Astrocyte (in vitro differentiated cells and primary cell): ENCODE measurements at regions not wholly inside any gene's neighbourhood (a gene's known extent, or its start where the extent isn't known, plus 50 kb on each side); places are given as distances from the start of the nearest gene placed in this dataset.

Experiments
- DNase-seq: peaks from one replicate; pipeline ENCODE4 v3.0.0-alpha.2; 2010; ENCODE audit warnings: low read depth
- FAIRE-seq: peaks from 2 replicates; lab custom pipeline; 2011; peaks lifted over from hg19 to GRCh38; lab: Jason Lieb, UNC
- H2AFZ ChIP-seq: 2 replicates; pipeline ENCODE4 v1.6.0; 2012; ENCODE audit warnings: low read depth, low read length, inconsistent platforms
- H3K27ac ChIP-seq: 2 replicates; pipeline ENCODE4 v1.5.1; 2011; ENCODE audit warnings: low read depth, low read length, inconsistent platforms
- H3K27me3 ChIP-seq: 2 replicates; pipeline ENCODE4 v1.6.0; 2011; ENCODE audit warnings: low read length, inconsistent platforms; ENCODE audit not compliant: insufficient read depth
- H3K36me3 ChIP-seq: 2 replicates; pipeline ENCODE4 v1.5.1; 2011; ENCODE audit warnings: low read length, inconsistent platforms; ENCODE audit not compliant: insufficient read depth
- H3K4me1 ChIP-seq: 2 replicates; pipeline ENCODE4 v1.5.1; 2011; ENCODE audit warnings: low read length, inconsistent platforms; ENCODE audit not compliant: insufficient read depth
- H3K4me2 ChIP-seq: 2 replicates; pipeline ENCODE4 v1.6.0; 2012; ENCODE audit warnings: low read length, inconsistent platforms
- H3K4me3 ChIP-seq: 2 replicates; pipeline ENCODE4 v1.5.1; 2011; ENCODE audit warnings: low read depth, mild to moderate bottlenecking, low read length, inconsistent platforms; ENCODE audit not compliant: insufficient read depth
- H3K79me2 ChIP-seq: 2 replicates; pipeline ENCODE4 v1.6.0; 2012; ENCODE audit warnings: mild to moderate bottlenecking, low read length, inconsistent platforms; ENCODE audit not compliant: insufficient read depth
- H3K9ac ChIP-seq: 2 replicates; pipeline ENCODE4 v1.6.0; 2012; ENCODE audit warnings: mild to moderate bottlenecking, low read length, inconsistent platforms
- H3K9me3 ChIP-seq: 2 replicates; pipeline ENCODE4 v1.5.1; 2012; ENCODE audit warnings: low read depth, mild to moderate bottlenecking, low read length, inconsistent platforms; ENCODE audit not compliant: insufficient read depth
- H4K20me1 ChIP-seq: 2 replicates; pipeline ENCODE4 v1.6.0; 2012; ENCODE audit warnings: low read length, inconsistent platforms; ENCODE audit not compliant: insufficient read depth
- H3K27ac Mint-ChIP-seq: one replicate; pipeline ENCODE4 v1.8.0; 2021; ENCODE audit warnings: mild to moderate bottlenecking, mixed read lengths; ENCODE audit not compliant: unreplicated experiment
- H3K27me3 Mint-ChIP-seq: one replicate; pipeline ENCODE4 v1.8.0; 2021; ENCODE audit warnings: low read depth, mixed read lengths; ENCODE audit not compliant: unreplicated experiment
- H3K36me3 Mint-ChIP-seq: one replicate; pipeline ENCODE4 v1.8.0; 2021; ENCODE audit warnings: low read depth, mixed read lengths; ENCODE audit not compliant: unreplicated experiment
- H3K4me1 Mint-ChIP-seq: one replicate; pipeline ENCODE4 v1.8.0; 2021; ENCODE audit warnings: low read depth, mixed read lengths; ENCODE audit not compliant: unreplicated experiment
- H3K4me3 Mint-ChIP-seq: one replicate; pipeline ENCODE4 v1.8.0; 2021; ENCODE audit warnings: mild to moderate bottlenecking, moderate library complexity, mixed read lengths; ENCODE audit not compliant: unreplicated experiment
- H3K9me3 Mint-ChIP-seq: one replicate; pipeline ENCODE4 v1.8.0; 2021; ENCODE audit warnings: mild to moderate bottlenecking, mixed read lengths; ENCODE audit not compliant: unreplicated experiment
- EZH2 ChIP-seq: IDR thresholded peaks from 2 replicates; pipeline ENCODE4 v1.6.1; 2012; ENCODE audit warnings: mild to moderate bottlenecking, low read length, inconsistent platforms; ENCODE audit not compliant: insufficient read depth
- TF ChIP-seq, protein P1 (sequence below): IDR thresholded peaks from 2 replicates; pipeline ENCODE4 v1.5.1; 2011; ENCODE audit warnings: low read depth, mild to moderate bottlenecking, inconsistent platforms, low read length, moderate library complexity; ENCODE audit not compliant: insufficient read depth

DNA sequence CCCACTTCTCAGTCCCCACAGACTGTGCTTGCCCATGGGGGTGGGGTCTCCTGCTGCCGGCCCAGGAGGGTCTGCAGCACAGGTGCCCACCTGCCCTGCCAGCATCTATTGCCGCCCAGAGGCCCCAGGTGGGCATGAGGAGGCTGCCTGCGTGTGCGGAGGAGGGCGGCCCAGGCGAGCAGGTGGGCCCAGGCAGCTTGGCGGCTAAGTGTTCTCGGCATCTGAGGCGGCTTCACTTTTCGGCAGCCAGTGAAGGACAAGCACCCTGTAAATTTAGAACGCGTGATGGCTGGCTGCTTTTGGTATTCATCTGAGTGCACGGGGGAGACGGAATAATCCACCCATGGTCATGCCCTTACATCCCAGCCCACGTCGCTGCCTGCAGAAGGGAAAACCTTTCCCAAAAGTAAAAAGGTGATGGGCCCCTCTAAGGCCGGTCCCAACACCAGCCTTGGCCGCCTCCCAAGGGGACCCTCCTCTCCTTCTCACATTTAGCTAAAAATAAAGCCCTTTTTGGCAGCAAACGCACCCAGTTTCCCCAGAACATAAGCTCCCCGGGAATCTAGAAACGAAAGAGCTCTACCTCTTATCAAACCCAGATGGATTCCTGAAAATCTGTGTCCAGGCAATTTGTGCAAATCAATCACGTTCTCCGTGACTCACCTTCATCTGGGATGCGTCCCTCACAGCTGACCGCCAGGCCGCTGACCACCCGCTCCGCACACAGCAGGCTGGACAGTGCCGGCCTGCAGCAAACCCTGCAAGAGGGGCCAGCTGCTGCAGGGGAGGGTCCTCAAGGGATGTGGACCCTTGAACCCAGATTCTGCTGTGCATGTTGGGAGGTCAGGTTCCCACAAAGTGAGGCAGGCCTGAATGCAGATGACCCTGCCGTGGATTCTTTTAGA, 79.4 kb downstream of the RBFOX3 start:
- Histone ChIP-seq H3K79me2 (no peaks in the 10 kb centered on the region), H3K9me3 (no peaks in the 10 kb centered on the region), H3K4me3 (no peak overlapping the region), H3K27ac (no peak overlapping the region), H3K36me3 (no peaks in the 10 kb centered on the region), H3K9ac (no peak overlapping the region), H3K4me1 (no peaks in the 10 kb centered on the region), H2AFZ (no peak overlapping the region), H3K27me3 (peaks cover 2% of the 10 kb centered on the region), H4K20me1 (no peaks in the 10 kb centered on the region), H3K4me2 (no peak overlapping the region)
- Mint-ChIP-seq H3K36me3 (no peaks in the 10 kb centered on the region), H3K9me3 (peaks cover 5% of the 10 kb centered on the region), H3K4me1 (no peaks in the 10 kb centered on the region), H3K4me3 (no peak overlapping the region), H3K27ac (no peak overlapping the region), H3K27me3 (peaks cover 60% of the 10 kb centered on the region)
- DNase-seq = no peak
- FAIRE-seq = no peak
- TF ChIP-seq EZH2 = no peak
- TF ChIP-seq, protein P1, sequence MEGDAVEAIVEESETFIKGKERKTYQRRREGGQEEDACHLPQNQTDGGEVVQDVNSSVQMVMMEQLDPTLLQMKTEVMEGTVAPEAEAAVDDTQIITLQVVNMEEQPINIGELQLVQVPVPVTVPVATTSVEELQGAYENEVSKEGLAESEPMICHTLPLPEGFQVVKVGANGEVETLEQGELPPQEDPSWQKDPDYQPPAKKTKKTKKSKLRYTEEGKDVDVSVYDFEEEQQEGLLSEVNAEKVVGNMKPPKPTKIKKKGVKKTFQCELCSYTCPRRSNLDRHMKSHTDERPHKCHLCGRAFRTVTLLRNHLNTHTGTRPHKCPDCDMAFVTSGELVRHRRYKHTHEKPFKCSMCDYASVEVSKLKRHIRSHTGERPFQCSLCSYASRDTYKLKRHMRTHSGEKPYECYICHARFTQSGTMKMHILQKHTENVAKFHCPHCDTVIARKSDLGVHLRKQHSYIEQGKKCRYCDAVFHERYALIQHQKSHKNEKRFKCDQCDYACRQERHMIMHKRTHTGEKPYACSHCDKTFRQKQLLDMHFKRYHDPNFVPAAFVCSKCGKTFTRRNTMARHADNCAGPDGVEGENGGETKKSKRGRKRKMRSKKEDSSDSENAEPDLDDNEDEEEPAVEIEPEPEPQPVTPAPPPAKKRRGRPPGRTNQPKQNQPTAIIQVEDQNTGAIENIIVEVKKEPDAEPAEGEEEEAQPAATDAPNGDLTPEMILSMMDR = no peak

DNA sequence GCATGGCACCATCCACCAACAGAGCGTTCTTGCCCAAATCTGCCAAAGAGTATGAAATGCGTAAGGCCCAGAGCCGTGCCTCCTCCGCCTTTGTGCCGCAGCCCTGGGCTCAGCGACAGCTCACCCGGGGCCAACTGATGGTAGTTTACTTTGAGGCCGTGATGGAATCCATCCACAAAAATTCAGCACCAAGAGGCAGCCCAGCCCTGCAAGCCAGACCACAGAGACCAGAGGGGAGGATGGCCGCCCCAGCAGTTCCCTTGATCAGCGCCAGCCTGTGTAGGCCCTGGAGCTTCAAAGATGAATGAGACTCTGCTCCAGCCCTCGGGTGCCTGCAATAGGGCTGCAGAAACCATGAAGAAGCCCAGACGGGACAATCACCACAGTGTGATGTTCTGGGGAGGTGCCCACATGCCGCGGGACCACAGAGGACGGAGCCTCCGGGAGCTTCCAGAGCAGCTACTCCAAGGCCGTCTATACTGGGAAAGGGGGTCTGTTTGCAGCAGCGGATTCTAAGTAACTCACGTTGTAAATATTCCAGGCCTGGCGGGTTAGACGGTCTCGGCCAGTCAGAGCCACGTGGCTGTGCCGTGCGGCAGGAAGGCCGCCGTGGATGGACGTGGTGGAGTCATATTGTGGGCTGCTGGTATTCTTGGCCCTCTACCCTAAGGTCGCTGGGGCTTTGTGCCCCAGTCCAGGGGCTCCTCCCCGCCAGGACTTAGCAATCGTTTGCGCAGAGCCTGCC, 80.3 kb downstream of the RBFOX3 start:
- Histone ChIP-seq H3K9ac (no peak overlapping the region), H3K27ac (no peak overlapping the region), H4K20me1 (no peaks in the 10 kb centered on the region), H3K79me2 (no peaks in the 10 kb centered on the region), H3K4me1 (no peaks in the 10 kb centered on the region), H3K4me3 (no peak overlapping the region), H3K9me3 (no peaks in the 10 kb centered on the region), H3K4me2 (no peak overlapping the region), H2AFZ (no peak overlapping the region), H3K27me3 (peaks cover 2% of the 10 kb centered on the region), H3K36me3 (no peaks in the 10 kb centered on the region)
- no peaks in the 10 kb centered on the region for H3K4me1 Mint-ChIP-seq
- no peaks in the 10 kb centered on the region for H3K36me3 Mint-ChIP-seq
- H3K27ac Mint-ChIP-seq = no peak overlapping the region
- no peak for TF ChIP-seq EZH2
- TF ChIP-seq, protein P1 = no peak
- no peak overlapping the region for H3K4me3 Mint-ChIP-seq
- FAIRE-seq (no peak), DNase-seq (no peak)
- H3K9me3 Mint-ChIP-seq = peaks cover 5% of the 10 kb centered on the region
- peaks cover 66% of the 10 kb centered on the region for H3K27me3 Mint-ChIP-seq
